Mesendoderm (in vitro differentiated cells): ENCODE measurements at regions not wholly inside any gene's neighbourhood (a gene's known extent, or its start where the extent isn't known, plus 50 kb on each side); places are given as distances from the start of the nearest gene placed in this dataset.

Experiments used
- DNase-seq: peaks from one replicate; pipeline ENCODE4 v3.0.0; 2013
- H2AK5ac ChIP-seq: 2 replicates; pipeline ENCODE4 v1.6.1; 2013; ENCODE audit warnings: low read length, inconsistent platforms
- H2BK120ac ChIP-seq: 2 replicates; pipeline ENCODE4 v1.6.1; 2013; ENCODE audit warnings: low read depth, mild to moderate bottlenecking, low read length, moderate library complexity, mixed read lengths
- H2BK15ac ChIP-seq: replicated peaks from 2 replicates; pipeline ENCODE4 v1.6.1; 2013; ENCODE audit warnings: low read depth, mild to moderate bottlenecking, moderate library complexity
- H2BK5ac ChIP-seq: 2 replicates; pipeline ENCODE4 v1.6.1; 2013; ENCODE audit warnings: low read length, inconsistent platforms
- H3K18ac ChIP-seq: 2 replicates; pipeline ENCODE4 v1.6.1; 2013; ENCODE audit warnings: mild to moderate bottlenecking, low read length, mixed read lengths
- H3K23ac ChIP-seq: one replicate; pipeline ENCODE4 v1.6.1; 2013; ENCODE audit warnings: low read length
- H3K27ac ChIP-seq: 2 replicates; pipeline ENCODE4 v1.5.1; 2013; ENCODE audit warnings: low read depth, mild to moderate bottlenecking, inconsistent platforms, low read length, moderate library complexity
- H3K27me3 ChIP-seq: 2 replicates; pipeline ENCODE4 v1.6.1; 2013; ENCODE audit warnings: low read length, control low read depth, mild to moderate bottlenecking, inconsistent platforms; ENCODE audit not compliant: insufficient read depth, poor library complexity
- H3K36me3 ChIP-seq: 2 replicates; pipeline ENCODE4 v1.6.1; 2013; ENCODE audit warnings: low read length, inconsistent platforms; ENCODE audit not compliant: control insufficient read depth, insufficient read depth
- H3K4ac ChIP-seq: one replicate; pipeline ENCODE4 v1.6.1; 2013; ENCODE audit warnings: low read depth, mild to moderate bottlenecking, low read length, moderate library complexity
- H3K4me1 ChIP-seq: 2 replicates; pipeline ENCODE4 v1.6.1; 2013; ENCODE audit warnings: low read depth, low read length, inconsistent platforms; ENCODE audit not compliant: control insufficient read depth
- H3K4me2 ChIP-seq: 2 replicates; pipeline ENCODE4 v1.6.1; 2013; ENCODE audit warnings: low read length
- H3K4me3 ChIP-seq: 2 replicates; pipeline ENCODE4 v1.5.1; 2013; ENCODE audit warnings: mild to moderate bottlenecking, low read length
- H3K56ac ChIP-seq: one replicate; pipeline ENCODE4 v1.6.1; 2013; ENCODE audit warnings: low read length
- H3K79me1 ChIP-seq: 2 replicates; pipeline ENCODE4 v1.6.1; 2013; ENCODE audit warnings: low read length, inconsistent platforms
- H3K79me2 ChIP-seq: 2 replicates; pipeline ENCODE4 v1.6.1; 2013; ENCODE audit warnings: mild to moderate bottlenecking, low read length; ENCODE audit not compliant: control insufficient read depth, insufficient read depth
- H3K9ac ChIP-seq: 2 replicates; pipeline ENCODE4 v1.6.1; 2013; ENCODE audit warnings: low read length, inconsistent platforms
- H4K5ac ChIP-seq: one replicate; pipeline ENCODE4 v1.6.1; 2013; ENCODE audit warnings: low read length
- H4K8ac ChIP-seq: one replicate; pipeline ENCODE4 v1.6.1; 2013; ENCODE audit warnings: low read depth, mild to moderate bottlenecking, control low read depth, low read length, moderate library complexity
- WGBS: extraction: QIAGEN DNeasy Blood & Tissue Kit; methylation state at CpG from one replicate; pipeline ENCODE4 v1.1.7; 2013; ENCODE audit warnings: low lambda C conversion rate, missing lambda C conversion rate; ENCODE audit not compliant: insufficient coverage; ENCODE audit errors: extremely low coverage; 5-methylcytosine and 5-hydroxymethylcytosine counted together

DNA sequence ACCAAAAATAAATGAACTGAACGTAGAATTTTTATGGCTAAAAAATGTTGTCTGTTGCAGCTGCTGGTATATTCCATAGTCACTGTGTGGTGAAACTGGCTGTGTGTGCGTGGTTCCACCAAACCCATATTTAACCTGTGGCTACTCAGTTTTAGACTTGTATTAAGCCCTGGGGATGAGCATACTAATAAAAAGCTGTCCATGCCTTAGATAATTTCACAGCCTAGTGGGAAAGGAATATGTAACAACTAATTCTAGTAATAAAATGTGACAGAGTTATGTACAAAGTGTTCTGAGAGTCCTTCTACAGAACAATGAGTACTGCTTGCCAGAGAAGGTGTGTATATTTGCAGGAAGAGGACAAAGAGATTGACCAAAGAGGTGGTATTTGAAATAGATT is 125.5 kb downstream of the TMTC3 start:
- Histone ChIP-seq H2AK5ac (no peak overlapping the region), H3K4me3 (no peak overlapping the region), H2BK5ac (no peak overlapping the region), H3K4me2 (no peak overlapping the region), H3K27me3 (no peaks in the 10 kb centered on the region), H3K79me1 (no peaks in the 10 kb centered on the region), H3K4ac (no peak overlapping the region), H4K8ac (no peak overlapping the region), H3K18ac (no peak overlapping the region), H3K36me3 (no peaks in the 10 kb centered on the region), H3K27ac (no peak overlapping the region), H2BK120ac (no peak overlapping the region), H3K79me2 (no peaks in the 10 kb centered on the region), H3K23ac (no peak overlapping the region), H3K9ac (no peak overlapping the region), H4K5ac (no peak overlapping the region), H2BK15ac (no peak overlapping the region), H3K4me1 (no peaks in the 10 kb centered on the region), H3K56ac (no peak overlapping the region)
- DNase-seq, result no peak
- WGBS, result no CpG with 5 or more reads among the region's 2 CpGs

GRCh38 chr12:88272456-88272855 is 130.3 kb downstream of the TMTC3 start:
- H3K27me3 ChIP-seq, result no peaks in the 10 kb centered on the region
- no peak overlapping the region for H2BK120ac ChIP-seq
- no peak overlapping the region for H4K5ac ChIP-seq
- H2BK15ac ChIP-seq, result no peak overlapping the region
- H3K23ac ChIP-seq, result no peak overlapping the region
- H3K56ac ChIP-seq, result no peak overlapping the region
- H3K36me3 ChIP-seq, result no peaks in the 10 kb centered on the region
- no peaks in the 10 kb centered on the region for H3K4me1 ChIP-seq
- H3K27ac ChIP-seq, result no peak overlapping the region
- H3K9ac ChIP-seq, result no peak overlapping the region
- no peak overlapping the region for H3K4me2 ChIP-seq
- no peak overlapping the region for H3K18ac ChIP-seq
- no peak overlapping the region for H3K4me3 ChIP-seq
- WGBS, result no CpG with 5 or more reads among the region's 4 CpGs
- no peaks in the 10 kb centered on the region for H3K79me2 ChIP-seq
- H3K79me1 ChIP-seq, result no peaks in the 10 kb centered on the region
- no peak overlapping the region for H4K8ac ChIP-seq
- no peak overlapping the region for H2AK5ac ChIP-seq
- H3K4ac ChIP-seq, result no peak overlapping the region
- DNase-seq, result no peak
- no peak overlapping the region for H2BK5ac ChIP-seq

GRCh38 chr12:88273450-88273849 is 131.3 kb downstream of the TMTC3 start:
- Histone ChIP-seq H3K4ac (no peak overlapping the region), H3K4me1 (no peaks in the 10 kb centered on the region), H2BK120ac (no peak overlapping the region), H3K23ac (no peak overlapping the region), H3K9ac (no peak overlapping the region), H4K5ac (no peak overlapping the region), H3K79me1 (no peaks in the 10 kb centered on the region), H2BK15ac (no peak overlapping the region), H3K18ac (no peak overlapping the region), H3K56ac (no peak overlapping the region), H3K27me3 (no peaks in the 10 kb centered on the region), H4K8ac (no peak overlapping the region), H3K4me2 (no peak overlapping the region), H3K27ac (no peak overlapping the region), H2BK5ac (no peak overlapping the region), H3K79me2 (no peaks in the 10 kb centered on the region), H2AK5ac (no peak overlapping the region), H3K4me3 (no peak overlapping the region), H3K36me3 (no peaks in the 10 kb centered on the region)
- WGBS, result no CpG with 5 or more reads among the region's 2 CpGs
- DNase-seq, result no peak

- no peak overlapping the region for H4K5ac ChIP-seq
- H3K4me3 ChIP-seq, result no peak overlapping the region
- no peak overlapping the region for H3K18ac ChIP-seq
- no peak for DNase-seq
- no peak overlapping the region for H2BK15ac ChIP-seq
- no peak overlapping the region for H2BK5ac ChIP-seq
- no peak overlapping the region for H2BK120ac ChIP-seq
- H3K56ac ChIP-seq, result no peak overlapping the region
- no peak overlapping the region for H3K9ac ChIP-seq
- H2AK5ac ChIP-seq, result no peak overlapping the region
- no peaks in the 10 kb centered on the region for H3K27me3 ChIP-seq
- H3K27ac ChIP-seq, result no peak overlapping the region
- H3K4ac ChIP-seq, result no peak overlapping the region
- no peaks in the 10 kb centered on the region for H3K79me2 ChIP-seq
- whole genome bisulfite sequencing, result no CpG with 5 or more reads among the region's 2 CpGs
- no peak overlapping the region for H3K23ac ChIP-seq
- H4K8ac ChIP-seq, result no peak overlapping the region
- no peaks in the 10 kb centered on the region for H3K4me1 ChIP-seq
- no peaks in the 10 kb centered on the region for H3K36me3 ChIP-seq
- no peak overlapping the region for H3K4me2 ChIP-seq
- H3K79me1 ChIP-seq, result no peaks in the 10 kb centered on the region
These were observed 131.8 kb downstream of the TMTC3 start for GRCh38 chr12:88273875-88274274.

DNA sequence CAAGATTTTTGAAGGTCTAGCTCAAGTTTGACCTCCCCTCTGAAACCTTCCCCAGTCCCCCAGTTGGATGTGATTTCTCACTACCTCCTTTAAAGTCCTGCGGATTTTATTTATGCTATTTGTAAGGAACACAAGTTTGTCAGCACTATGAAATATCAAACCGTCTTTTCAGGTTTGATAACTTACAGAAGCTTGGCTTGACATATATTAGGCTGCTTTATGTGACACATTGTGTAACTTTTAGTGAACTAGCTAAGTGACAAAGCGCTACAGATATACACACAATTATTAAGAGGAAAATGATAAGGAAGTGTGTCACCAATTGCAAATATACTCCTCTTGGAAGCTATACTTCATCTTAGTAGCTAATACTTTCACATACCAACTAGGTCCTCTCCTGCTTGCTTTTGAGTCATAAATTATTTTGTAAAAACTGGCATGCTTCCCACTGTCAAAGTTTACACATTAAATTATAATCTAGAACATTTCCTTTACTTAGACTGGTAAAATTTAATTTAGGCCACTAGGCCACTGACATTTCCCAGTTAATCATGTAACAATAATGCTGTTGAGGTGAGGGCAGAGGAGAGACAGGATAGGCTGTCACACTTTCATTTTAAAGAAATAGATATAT is 149.5 kb downstream of the TMTC3 start:
- no peak overlapping the region for H3K4ac ChIP-seq
- H2BK15ac ChIP-seq, result no peak overlapping the region
- H3K9ac ChIP-seq, result no peak overlapping the region
- no peak for DNase-seq
- no peak overlapping the region for H4K8ac ChIP-seq
- no peak overlapping the region for H3K4me2 ChIP-seq
- H3K79me1 ChIP-seq, result no peaks in the 10 kb centered on the region
- H3K18ac ChIP-seq, result no peak overlapping the region
- H3K56ac ChIP-seq, result no peak overlapping the region
- no peaks in the 10 kb centered on the region for H3K27me3 ChIP-seq
- no peak overlapping the region for H3K4me3 ChIP-seq
- H3K36me3 ChIP-seq, result no peaks in the 10 kb centered on the region
- no CpG with 5 or more reads among the region's 3 CpGs for WGBS
- no peak overlapping the region for H2BK120ac ChIP-seq
- no peak overlapping the region for H4K5ac ChIP-seq
- no peak overlapping the region for H3K27ac ChIP-seq
- H2AK5ac ChIP-seq, result no peak overlapping the region
- H3K23ac ChIP-seq, result no peak overlapping the region
- H3K4me1 ChIP-seq, result no peaks in the 10 kb centered on the region
- no peaks in the 10 kb centered on the region for H3K79me2 ChIP-seq
- H2BK5ac ChIP-seq, result no peak overlapping the region

DNA sequence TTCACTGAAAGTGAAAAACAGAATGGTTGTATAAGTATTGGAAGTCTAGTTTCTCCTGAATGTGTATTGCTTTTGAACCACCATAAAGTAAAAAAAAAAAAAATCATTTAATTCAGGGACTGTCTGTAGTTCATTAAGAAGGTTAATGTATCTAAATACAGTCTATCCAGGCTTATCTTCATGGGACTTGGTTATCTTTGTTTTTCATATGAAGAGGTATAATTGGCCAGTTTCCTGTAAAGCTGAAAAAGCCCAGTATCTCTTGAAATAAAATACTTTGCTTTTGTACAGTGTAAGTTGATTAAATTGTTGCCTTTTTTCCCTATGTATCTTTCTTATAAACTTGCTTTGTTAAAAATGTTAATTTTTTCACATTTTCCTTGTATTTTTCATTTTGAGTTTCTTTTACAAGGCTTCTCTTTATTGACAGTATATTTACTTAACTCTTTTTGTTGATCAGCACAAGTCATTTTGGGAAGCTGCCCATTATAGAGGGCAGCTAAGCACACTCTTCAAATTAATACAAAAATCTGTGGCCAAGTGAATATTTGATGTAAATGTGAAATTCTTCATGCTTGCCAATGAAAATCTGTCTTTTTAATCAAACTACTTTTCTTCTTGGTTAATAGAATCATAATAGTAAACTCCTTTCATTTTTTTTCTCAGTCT is 156.0 kb downstream of the TMTC3 start:
- Histone ChIP-seq H3K79me2 (no peaks in the 10 kb centered on the region), H3K4me3 (no peak overlapping the region), H3K23ac (no peak overlapping the region), H2BK120ac (no peak overlapping the region), H3K36me3 (no peaks in the 10 kb centered on the region), H3K4ac (no peak overlapping the region), H3K9ac (no peak overlapping the region), H4K8ac (no peak overlapping the region), H4K5ac (no peak overlapping the region), H3K18ac (no peak overlapping the region), H3K27ac (no peak overlapping the region), H3K4me2 (no peak overlapping the region), H3K4me1 (peaks cover 2% of the 10 kb centered on the region), H2BK5ac (no peak overlapping the region), H3K27me3 (no peaks in the 10 kb centered on the region), H3K56ac (no peak overlapping the region), H2AK5ac (no peak overlapping the region), H2BK15ac (no peak overlapping the region), H3K79me1 (no peaks in the 10 kb centered on the region)
- no peak for DNase-seq
